DOHH2 (cell line): ENCODE measurements at regions not wholly inside any gene's neighbourhood (a gene's known extent, or its start where the extent isn't known, plus 50 kb on each side); places are given as distances from the start of the nearest gene placed in this dataset.
A peak's percentile ranks its signal among the peaks of the same experiment; 100 is the strongest.

Experiments
- H3F3A ChIP-seq: fragments of 200-600 bp; sonication (generic), shearing (Covaris generic); 2 replicates; pipeline ENCODE4 v1.6.0; 2016; ENCODE audit warnings: antibody characterized with exemption, mild to moderate bottlenecking; ENCODE audit not compliant: control insufficient read depth, insufficient read depth
- H3K27ac ChIP-seq: fragments of 200-600 bp; sonication (generic); 2 replicates; pipeline ENCODE4 v1.5.1; 2014; ENCODE audit warnings: low read depth, mild to moderate bottlenecking, low read length, moderate library complexity
- H3K27me3 ChIP-seq: fragments of 200-600 bp; sonication (generic); 2 replicates; pipeline ENCODE4 v1.6.1; 2014; ENCODE audit warnings: mild to moderate bottlenecking, low read length, mixed read lengths; ENCODE audit not compliant: control insufficient read depth
- H3K36me3 ChIP-seq: fragments of 200-600 bp; sonication (generic); 2 replicates; pipeline ENCODE4 v1.6.1; 2014; ENCODE audit warnings: mild to moderate bottlenecking, low read length, moderate library complexity, mixed read lengths; ENCODE audit not compliant: control insufficient read depth
- H3K4me1 ChIP-seq: fragments of 200-600 bp; sonication (generic); 2 replicates; pipeline ENCODE4 v1.6.1; 2014; ENCODE audit warnings: mild to moderate bottlenecking, low read length, mixed read lengths; ENCODE audit not compliant: control insufficient read depth
- H3K4me2 ChIP-seq: fragments of 200-600 bp; sonication (generic); 2 replicates; pipeline ENCODE4 v1.6.0; 2014; ENCODE audit warnings: mild to moderate bottlenecking, low read length, moderate library complexity
- H3K4me3 ChIP-seq: fragments of 200-600 bp; sonication (generic); 2 replicates; pipeline ENCODE4 v1.5.1; 2014; ENCODE audit warnings: mild to moderate bottlenecking, low read length, mixed read lengths
- H3K79me2 ChIP-seq: fragments of 200-600 bp; sonication (generic); 2 replicates; pipeline ENCODE4 v1.6.1; 2014; ENCODE audit warnings: mild to moderate bottlenecking, low read length, mixed read lengths; ENCODE audit not compliant: control insufficient read depth
- H3K9me2 ChIP-seq: fragments of 200-600 bp; sonication (generic); replicated peaks from 2 replicates; pipeline ENCODE4 v1.6.1; 2014; ENCODE audit warnings: mild to moderate bottlenecking, low read length, mixed read lengths; ENCODE audit not compliant: control insufficient read depth
- H3K9me3 ChIP-seq: fragments of 200-600 bp; sonication (generic); 2 replicates; pipeline ENCODE4 v1.6.1; 2014; ENCODE audit warnings: antibody characterized with exemption, low read length, mixed read lengths; ENCODE audit not compliant: control insufficient read depth, insufficient read depth
- H4K20me1 ChIP-seq: fragments of 200-600 bp; sonication (generic); 2 replicates; pipeline ENCODE4 v1.6.0; 2014; ENCODE audit warnings: low read depth, mild to moderate bottlenecking, antibody characterized with exemption, low read length, moderate library complexity; ENCODE audit not compliant: control insufficient read depth, insufficient read depth
- CTCF ChIP-seq: fragments of 200-600 bp; sonication (generic); IDR thresholded peaks from one replicate; pipeline ENCODE4 v1.5.1; 2014; ENCODE audit warnings: antibody characterized with exemption, mild to moderate bottlenecking, low read depth, low read length; ENCODE audit not compliant: poor library complexity, severe bottlenecking
- EZH2phosphoT487 ChIP-seq: fragments of 200-600 bp; sonication (generic); IDR thresholded peaks from 2 replicates; pipeline ENCODE4 v1.6.1; 2017; ENCODE audit warnings: borderline replicate concordance, mild to moderate bottlenecking, antibody characterized with exemption, low read length, moderate library complexity, mixed read lengths

- Histone ChIP-seq H3F3A (no peaks in the 10 kb centered on the region), H3K27ac (no peak overlapping the region), H4K20me1 (no peaks in the 10 kb centered on the region), H3K4me1 (no peaks in the 10 kb centered on the region), H3K9me2 (no peaks in the 10 kb centered on the region), H3K9me3 (no peaks in the 10 kb centered on the region), H3K27me3 (no peaks in the 10 kb centered on the region), H3K79me2 (no peaks in the 10 kb centered on the region), H3K4me2 (no peak overlapping the region), H3K36me3 (no peaks in the 10 kb centered on the region), H3K4me3 (no peak overlapping the region)
- TF ChIP-seq CTCF (peak; percentile 79), EZH2phosphoT487 (no peak)
Measured at GRCh38 chr16:77584205-77584859, 138.0 kb upstream of the NUDT7 start.

- Histone ChIP-seq H3K9me2 (no peaks in the 10 kb centered on the region), H3K36me3 (no peaks in the 10 kb centered on the region), H3K4me3 (no peak overlapping the region), H3K4me1 (no peaks in the 10 kb centered on the region), H3K27me3 (no peaks in the 10 kb centered on the region), H3F3A (no peaks in the 10 kb centered on the region), H3K4me2 (no peak overlapping the region), H3K27ac (no peak overlapping the region), H3K9me3 (no peaks in the 10 kb centered on the region), H4K20me1 (no peaks in the 10 kb centered on the region), H3K79me2 (no peaks in the 10 kb centered on the region)
- TF ChIP-seq EZH2phosphoT487 (no peak), CTCF (no peak)
Measured at GRCh38 chr16:77585379-77586251, 136.7 kb upstream of the NUDT7 start.

GRCh38 chr16:77588389-77588788, 133.9 kb upstream of the NUDT7 start:
- Histone ChIP-seq H4K20me1 (no peaks in the 10 kb centered on the region), H3K4me2 (no peak overlapping the region), H3F3A (no peaks in the 10 kb centered on the region), H3K27me3 (no peaks in the 10 kb centered on the region), H3K9me3 (no peaks in the 10 kb centered on the region), H3K27ac (no peak overlapping the region), H3K79me2 (no peaks in the 10 kb centered on the region), H3K4me1 (no peaks in the 10 kb centered on the region), H3K36me3 (no peaks in the 10 kb centered on the region), H3K9me2 (no peaks in the 10 kb centered on the region), H3K4me3 (no peak overlapping the region)
- TF ChIP-seq CTCF (no peak), EZH2phosphoT487 (no peak)
